Lower leg skin (tissue), 4 donors: ENCODE measurements at regions not wholly inside any gene's neighbourhood (a gene's known extent, or its start where the extent isn't known, plus 50 kb on each side); places are given as distances from the start of the nearest gene placed in this dataset.

Experiments used
- DNase-seq, 2 donors: peaks; one replicate each; pipeline ENCODE4 v3.0.0-alpha.2; 2019; ENCODE audit warnings: low spot score in 2 of 2
- H3K4me3 ChIP-seq: fragments of 200-600 bp; sonication (generic); 2 replicates; pipeline ENCODE4 v1.5.1; 2017; ENCODE audit warnings: mild to moderate bottlenecking, low read depth; ENCODE audit not compliant: poor library complexity, severe bottlenecking
- CTCF ChIP-seq, 3 donors: fragments of 450-650 bp; IDR thresholded peaks; one replicate each; pipeline ENCODE4 v1.5.1; 2016; ENCODE audit warnings: antibody characterized with exemption in 3 of 3, mild to moderate bottlenecking in 3 of 3, moderate library complexity in 2 of 3
- POLR2A ChIP-seq, 2 donors: fragments of 450-650 bp; IDR thresholded peaks; one replicate each; pipeline ENCODE4 v1.6.1; 2016 to 2017; ENCODE audit warnings: antibody characterized with exemption in 2 of 2, mild to moderate bottlenecking in 1 of 2, moderate library complexity in 1 of 2
- WGBS, 2 donors: methylation state at CpG; one replicate each; pipeline ENCODE4 v1.1.5; 2018; 5-methylcytosine and 5-hydroxymethylcytosine counted together
- intact Hi-C: fragments of 100-400 bp; cut with DNase I; formaldehyde crosslinking; loops from one replicate; pipeline ENCODE4 v1.15.0; 2023; ENCODE audit warnings: low total_unique reads

GRCh38 chr2:123563515-123563914 lies 461.6 kb upstream of the CNTNAP5 start:
- intact Hi-C loops: no loop called here
- no peak for DNase-seq
- no peak overlapping the region for H3K4me3 ChIP-seq
- TF ChIP-seq CTCF (IDR thresholded peaks at IDR 0.05): no peak
- no peak for TF ChIP-seq POLR2A (IDR thresholded peaks at IDR 0.05)
- WGBS, 2 donors: 85 to 86% methylated on average over 2 of the region's 2 CpGs

- intact Hi-C loops: no loop called here
- 54 to 64% methylated on average over 3 of the region's 3 CpGs for WGBS, 2 donors
- no peak overlapping the region for H3K4me3 ChIP-seq
- DNase-seq: no peak
- TF ChIP-seq POLR2A (IDR thresholded peaks at IDR 0.05): no peak
- no peak for TF ChIP-seq CTCF (IDR thresholded peaks at IDR 0.05)
Measured at GRCh38 chr2:123566291-123566946, 458.7 kb upstream of the CNTNAP5 start.

- TF ChIP-seq CTCF (IDR thresholded peaks at IDR 0.05) (no peak), POLR2A (IDR thresholded peaks at IDR 0.05) (no peak)
- intact Hi-C loops: no loop called here
- DNase-seq: no peak
- H3K4me3 ChIP-seq: no peak overlapping the region
- WGBS, 2 donors: 55 to 56% methylated on average over 2 of the region's 2 CpGs
Measured at GRCh38 chr2:123578016-123578415, 447.1 kb upstream of the CNTNAP5 start.

- no peak overlapping the region for H3K4me3 ChIP-seq
- intact Hi-C loops: no loop called here
- no peak for TF ChIP-seq POLR2A (IDR thresholded peaks at IDR 0.05)
- TF ChIP-seq CTCF (IDR thresholded peaks at IDR 0.05): no peak
- WGBS, 2 donors: 35 to 57% methylated on average over 1 of the region's 1 CpG
- DNase-seq: no peak
Measured at GRCh38 chr2:123596621-123597020, 428.5 kb upstream of the CNTNAP5 start.

- no peak for TF ChIP-seq POLR2A (IDR thresholded peaks at IDR 0.05)
- TF ChIP-seq CTCF (IDR thresholded peaks at IDR 0.05): no peak
- 56 to 58% methylated on average over 2 of the region's 2 CpGs for WGBS, 2 donors
- DNase-seq: no peak
- intact Hi-C loops: no loop called here
- no peak overlapping the region for H3K4me3 ChIP-seq
Measured at GRCh38 chr2:123597988-123598387, 427.1 kb upstream of the CNTNAP5 start.

- 34 to 40% methylated on average over 2 of the region's 2 CpGs for WGBS, 2 donors
- DNase-seq: no peak
- intact Hi-C loops: no loop called here
- no peak overlapping the region for H3K4me3 ChIP-seq
- TF ChIP-seq CTCF (IDR thresholded peaks at IDR 0.05) (no peak), POLR2A (IDR thresholded peaks at IDR 0.05) (no peak)
Measured at GRCh38 chr2:123606631-123607030, 418.5 kb upstream of the CNTNAP5 start.
